ENCODE measurements at regions not wholly inside any gene's neighbourhood (a gene's known extent, or its start where the extent isn't known, plus 50 kb on each side); places are given as distances from the start of the nearest gene placed in this dataset.
"Not testable (repeated sequence)": the region's sequence is repeated elsewhere in the genome, so short reads cannot be mapped to it uniquely, and the experiment has no call there.

- H3K4me3 ChIP-seq: no peak overlapping the region
- no peak overlapping the region for H3K27ac ChIP-seq
- no peak for DNase-seq (ENCODE audit: low spot score)
- no peak for TF ChIP-seq CTCF (IDR thresholded peaks at IDR 0.05)
Measured at GRCh38 chr14:30238936-30239335, 311.3 kb upstream of the PRKD1 start.

GRCh38 chr14:30240018-30240417 lies 312.4 kb upstream of the PRKD1 start:
- Histone ChIP-seq H3K27ac (no peak overlapping the region), H3K4me3 (no peak overlapping the region)
- TF ChIP-seq CTCF (IDR thresholded peaks at IDR 0.05): no peak
- DNase-seq (ENCODE audit: low spot score): no peak

GRCh38 chr14:30240685-30241084 lies 313.0 kb upstream of the PRKD1 start:
- DNase-seq (ENCODE audit: low spot score): no peak
- Histone ChIP-seq H3K4me3 (no peak overlapping the region), H3K27ac (no peak overlapping the region)
- TF ChIP-seq CTCF (IDR thresholded peaks at IDR 0.05): no peak

GRCh38 chr14:30242744-30243143 lies 315.1 kb upstream of the PRKD1 start:
- H3K4me3 ChIP-seq: no peak overlapping the region
- no peak overlapping the region for H3K27ac ChIP-seq
- TF ChIP-seq CTCF (IDR thresholded peaks at IDR 0.05): no peak
- DNase-seq (ENCODE audit: low spot score): no peak

GRCh38 chr14:30243207-30243606 lies 315.6 kb upstream of the PRKD1 start:
- no peak for TF ChIP-seq CTCF (IDR thresholded peaks at IDR 0.05)
- DNase-seq (ENCODE audit: low spot score): no peak
- H3K4me3 ChIP-seq: no peak overlapping the region
- no peak overlapping the region for H3K27ac ChIP-seq

- Histone ChIP-seq H3K27ac (no peak overlapping the region), H3K4me3 (no peak overlapping the region)
- no peak for TF ChIP-seq CTCF (IDR thresholded peaks at IDR 0.05)
- no peak for DNase-seq (ENCODE audit: low spot score)
Measured at GRCh38 chr14:30243805-30244204, 315.2 kb upstream of the G2E3 start.

GRCh38 chr14:30244348-30244747 lies 314.6 kb upstream of the G2E3 start:
- not testable (repeated sequence) for DNase-seq (ENCODE audit: low spot score); H3K4me3 ChIP-seq; H3K27ac ChIP-seq

GRCh38 chr14:30251017-30251416 lies 307.9 kb upstream of the G2E3 start:
- no peak for TF ChIP-seq CTCF (IDR thresholded peaks at IDR 0.05)
- no peak overlapping the region for H3K27ac ChIP-seq

More at GRCh38 chr14:30251017-30251416, 307.9 kb upstream of the G2E3 start:
- no peak overlapping the region for H3K4me3 ChIP-seq
- no peak for DNase-seq (ENCODE audit: low spot score)
